SJSA1 (cell line): ENCODE measurements at regions not wholly inside any gene's neighbourhood (a gene's known extent, or its start where the extent isn't known, plus 50 kb on each side); places are given as distances from the start of the nearest gene placed in this dataset.

Experiments
- DNase-seq, 2 experiments: peaks; one replicate each; pipeline ENCODE4 v3.0.0-alpha.2; 2015 to 2020; ENCODE audit warnings: low spot score in 2 of 2, low read depth in 1 of 2
- H3K27ac ChIP-seq: fragments of 250-450 bp; sonication (Bioruptor Pico); 2 replicates; pipeline ENCODE4 v1.5.1; 2020; ENCODE audit warnings: mild to moderate bottlenecking, moderate library complexity
- H3K27me3 ChIP-seq: fragments of 250-450 bp; sonication (Bioruptor Pico); replicated peaks from 2 replicates; pipeline ENCODE4 v1.5.1; 2020; ENCODE audit warnings: mild to moderate bottlenecking, moderate library complexity
- H3K36me3 ChIP-seq: fragments of 250-450 bp; sonication (Bioruptor Pico); 2 replicates; pipeline ENCODE4 v1.5.1; 2020; ENCODE audit warnings: mild to moderate bottlenecking
- H3K4me1 ChIP-seq: fragments of 250-450 bp; sonication (Bioruptor Pico); replicated peaks from 2 replicates; pipeline ENCODE4 v1.6.1; 2021; ENCODE audit warnings: mild to moderate bottlenecking
- H3K4me3 ChIP-seq: fragments of 250-450 bp; sonication (Bioruptor Pico); 2 replicates; pipeline ENCODE4 v1.5.1; 2020; ENCODE audit warnings: mild to moderate bottlenecking
- H3K9me3 ChIP-seq: fragments of 250-450 bp; sonication (Bioruptor Pico); replicated peaks from 2 replicates; pipeline ENCODE4 v1.5.1; 2020; ENCODE audit warnings: mild to moderate bottlenecking

GRCh38 chr10:29035721-29036120 is 253.1 kb upstream of the LYZL1 start:
- H3K27me3 ChIP-seq = no peaks in the 10 kb centered on the region
- peaks cover 17% of the 10 kb centered on the region for H3K4me1 ChIP-seq
- no peaks in the 10 kb centered on the region for H3K9me3 ChIP-seq
- DNase-seq = no peak
- H3K27ac ChIP-seq = no peak overlapping the region
- no peaks in the 10 kb centered on the region for H3K36me3 ChIP-seq
- no peak overlapping the region for H3K4me3 ChIP-seq

GRCh38 chr10:29037348-29038113 is 251.3 kb upstream of the LYZL1 start:
- Histone ChIP-seq H3K9me3 (no peaks in the 10 kb centered on the region), H3K4me1 (peaks cover 26% of the 10 kb centered on the region), H3K36me3 (no peaks in the 10 kb centered on the region), H3K27me3 (no peaks in the 10 kb centered on the region), H3K4me3 (no peak overlapping the region), H3K27ac (no peak overlapping the region)
- DNase-seq = no peak

GRCh38 chr10:29039091-29039490 is 249.8 kb upstream of the LYZL1 start:
- no peak overlapping the region for H3K4me3 ChIP-seq
- no peaks in the 10 kb centered on the region for H3K27me3 ChIP-seq
- H3K27ac ChIP-seq = no peak overlapping the region
- no peaks in the 10 kb centered on the region for H3K9me3 ChIP-seq
- DNase-seq = no peak
- H3K36me3 ChIP-seq = no peaks in the 10 kb centered on the region
- peaks cover 26% of the 10 kb centered on the region for H3K4me1 ChIP-seq

- H3K36me3 ChIP-seq = no peaks in the 10 kb centered on the region
- H3K27ac ChIP-seq = 0 out of 2 replicates have a peak overlapping the region, but pooled peaks have one; percentile 7
- DNase-seq = peak; percentile 44 to 74
- no peaks in the 10 kb centered on the region for H3K9me3 ChIP-seq
- H3K4me3 ChIP-seq = no peak overlapping the region
- H3K4me1 ChIP-seq = peaks cover 26% of the 10 kb centered on the region
- no peaks in the 10 kb centered on the region for H3K27me3 ChIP-seq
Observed at GRCh38 chr10:29039677-29040189, 249.1 kb upstream of the LYZL1 start.

GRCh38 chr10:29041616-29042015 is 247.3 kb upstream of the LYZL1 start:
- Histone ChIP-seq H3K27ac (no peak overlapping the region), H3K9me3 (no peaks in the 10 kb centered on the region), H3K27me3 (no peaks in the 10 kb centered on the region), H3K4me1 (peaks cover 26% of the 10 kb centered on the region), H3K36me3 (no peaks in the 10 kb centered on the region), H3K4me3 (no peak overlapping the region)
- no peak for DNase-seq

- no peaks in the 10 kb centered on the region for H3K9me3 ChIP-seq
- no peaks in the 10 kb centered on the region for H3K4me1 ChIP-seq
- H3K27ac ChIP-seq = no peak overlapping the region
- H3K36me3 ChIP-seq = no peaks in the 10 kb centered on the region
- DNase-seq = no peak
- no peaks in the 10 kb centered on the region for H3K27me3 ChIP-seq
- no peak overlapping the region for H3K4me3 ChIP-seq
Observed at GRCh38 chr10:29048506-29048905, 240.4 kb upstream of the LYZL1 start.

GRCh38 chr10:29050081-29050480 is 238.8 kb upstream of the LYZL1 start:
- H3K4me3 ChIP-seq = no peak overlapping the region
- H3K27ac ChIP-seq = no peak overlapping the region
- no peaks in the 10 kb centered on the region for H3K4me1 ChIP-seq
- no peaks in the 10 kb centered on the region for H3K36me3 ChIP-seq
- no peaks in the 10 kb centered on the region for H3K9me3 ChIP-seq
- no peak for DNase-seq
- H3K27me3 ChIP-seq = no peaks in the 10 kb centered on the region

- DNase-seq = no peak
- no peaks in the 10 kb centered on the region for H3K27me3 ChIP-seq
- peaks cover 13% of the 10 kb centered on the region for H3K4me1 ChIP-seq
- no peaks in the 10 kb centered on the region for H3K9me3 ChIP-seq
- no peak overlapping the region for H3K27ac ChIP-seq
- no peak overlapping the region for H3K4me3 ChIP-seq
- H3K36me3 ChIP-seq = no peaks in the 10 kb centered on the region
Observed at GRCh38 chr10:29055101-29055500, 233.8 kb upstream of the LYZL1 start.

- Histone ChIP-seq H3K4me1 (peaks cover 13% of the 10 kb centered on the region), H3K36me3 (no peaks in the 10 kb centered on the region), H3K4me3 (no peak overlapping the region), H3K27me3 (no peaks in the 10 kb centered on the region), H3K9me3 (no peaks in the 10 kb centered on the region), H3K27ac (no peak overlapping the region)
- DNase-seq = no peak
Observed at GRCh38 chr10:29056729-29057128, 232.1 kb upstream of the LYZL1 start.

GRCh38 chr10:29057822-29058331 is 231.0 kb upstream of the LYZL1 start:
- no peaks in the 10 kb centered on the region for H3K9me3 ChIP-seq
- H3K36me3 ChIP-seq = no peaks in the 10 kb centered on the region
- no peaks in the 10 kb centered on the region for H3K27me3 ChIP-seq
- no peak overlapping the region for H3K4me3 ChIP-seq
- peak in 1 of 2 experiments; percentile 4 for DNase-seq
- no peak overlapping the region for H3K27ac ChIP-seq
- peaks cover 13% of the 10 kb centered on the region for H3K4me1 ChIP-seq

- Histone ChIP-seq H3K4me3 (no peak overlapping the region), H3K27me3 (no peaks in the 10 kb centered on the region), H3K9me3 (no peaks in the 10 kb centered on the region), H3K36me3 (no peaks in the 10 kb centered on the region), H3K27ac (no peak overlapping the region), H3K4me1 (peaks cover 16% of the 10 kb centered on the region)
- peak in 1 of 2 experiments; percentile 53 for DNase-seq
Observed at GRCh38 chr10:29063806-29064644, 224.8 kb upstream of the LYZL1 start.

GRCh38 chr10:29064680-29065079 is 224.2 kb upstream of the LYZL1 start:
- peaks cover 16% of the 10 kb centered on the region for H3K4me1 ChIP-seq
- H3K4me3 ChIP-seq = no peak overlapping the region
- no peaks in the 10 kb centered on the region for H3K36me3 ChIP-seq
- no peak overlapping the region for H3K27ac ChIP-seq
- no peaks in the 10 kb centered on the region for H3K9me3 ChIP-seq
- H3K27me3 ChIP-seq = no peaks in the 10 kb centered on the region
- DNase-seq = no peak

GRCh38 chr10:29067161-29067560 is 221.7 kb upstream of the LYZL1 start:
- no peaks in the 10 kb centered on the region for H3K27me3 ChIP-seq
- H3K4me3 ChIP-seq = no peak overlapping the region
- H3K9me3 ChIP-seq = no peaks in the 10 kb centered on the region
- no peaks in the 10 kb centered on the region for H3K36me3 ChIP-seq
- no peak overlapping the region for H3K27ac ChIP-seq
- no peak for DNase-seq
- peaks cover 16% of the 10 kb centered on the region for H3K4me1 ChIP-seq

- Histone ChIP-seq H3K4me3 (no peak overlapping the region), H3K27ac (no peak overlapping the region), H3K36me3 (no peaks in the 10 kb centered on the region), H3K4me1 (peaks cover 16% of the 10 kb centered on the region), H3K27me3 (no peaks in the 10 kb centered on the region), H3K9me3 (no peaks in the 10 kb centered on the region)
- no peak for DNase-seq
Observed at GRCh38 chr10:29067628-29068027, 221.2 kb upstream of the LYZL1 start.
